Vagina (tissue), 2 donors: ENCODE measurements at regions not wholly inside any gene's neighbourhood (a gene's known extent, or its start where the extent isn't known, plus 50 kb on each side); places are given as distances from the start of the nearest gene placed in this dataset.

ENCODE experiments used
- POLR2AphosphoS5 ChIP-seq, 2 donors: sonication (generic); formaldehyde crosslinking; IDR thresholded peaks; one replicate each; pipeline ENCODE4 v1.9.0; 2017; ENCODE audit warnings: antibody characterized with exemption in 2 of 2, mild to moderate bottlenecking in 2 of 2, low read depth in 1 of 2; ENCODE audit not compliant: insufficient read depth in 1 of 2
- TF ChIP-seq, protein P1 (sequence below), 3 experiments: fragments of 450-650 bp in 2 of 3; fragments of 200-600 bp in 1 of 3; sonication (generic) in 1 of 3; IDR thresholded peaks; one replicate each; pipeline ENCODE4 v1.5.1; 2017 to 2019; ENCODE audit warnings: antibody characterized with exemption in 3 of 3, mild to moderate bottlenecking in 2 of 3, moderate library complexity in 2 of 3

DNA sequence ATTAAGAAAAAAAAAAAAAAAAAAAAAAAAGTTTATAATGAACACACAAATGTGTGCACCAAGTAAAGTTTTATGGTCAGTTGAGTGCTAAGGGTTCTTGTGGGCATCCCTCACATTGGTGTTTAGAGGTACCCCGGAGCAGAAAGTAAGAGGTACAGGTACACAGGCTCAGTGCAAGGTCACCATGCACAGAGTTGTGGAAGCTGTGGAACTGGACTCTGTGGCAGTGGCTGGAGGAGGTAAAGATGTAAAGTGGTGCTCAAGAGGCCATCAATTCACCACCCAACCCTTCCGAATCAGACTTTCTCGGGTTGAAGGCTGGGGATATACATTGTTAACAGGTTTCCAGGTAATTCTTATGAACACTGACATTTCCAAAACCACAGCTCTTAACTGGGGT lies 83.6 kb upstream of the FOXN2 start:
- TF ChIP-seq, protein P1, sequence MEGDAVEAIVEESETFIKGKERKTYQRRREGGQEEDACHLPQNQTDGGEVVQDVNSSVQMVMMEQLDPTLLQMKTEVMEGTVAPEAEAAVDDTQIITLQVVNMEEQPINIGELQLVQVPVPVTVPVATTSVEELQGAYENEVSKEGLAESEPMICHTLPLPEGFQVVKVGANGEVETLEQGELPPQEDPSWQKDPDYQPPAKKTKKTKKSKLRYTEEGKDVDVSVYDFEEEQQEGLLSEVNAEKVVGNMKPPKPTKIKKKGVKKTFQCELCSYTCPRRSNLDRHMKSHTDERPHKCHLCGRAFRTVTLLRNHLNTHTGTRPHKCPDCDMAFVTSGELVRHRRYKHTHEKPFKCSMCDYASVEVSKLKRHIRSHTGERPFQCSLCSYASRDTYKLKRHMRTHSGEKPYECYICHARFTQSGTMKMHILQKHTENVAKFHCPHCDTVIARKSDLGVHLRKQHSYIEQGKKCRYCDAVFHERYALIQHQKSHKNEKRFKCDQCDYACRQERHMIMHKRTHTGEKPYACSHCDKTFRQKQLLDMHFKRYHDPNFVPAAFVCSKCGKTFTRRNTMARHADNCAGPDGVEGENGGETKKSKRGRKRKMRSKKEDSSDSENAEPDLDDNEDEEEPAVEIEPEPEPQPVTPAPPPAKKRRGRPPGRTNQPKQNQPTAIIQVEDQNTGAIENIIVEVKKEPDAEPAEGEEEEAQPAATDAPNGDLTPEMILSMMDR (IDR thresholded peaks at IDR 0.05): no peak
- no peak for TF ChIP-seq POLR2AphosphoS5 (IDR thresholded peaks at IDR 0.05; ENCODE audit: insufficient read depth in 1 of 2, low read depth in 1 of 2)
